Esophagus muscularis mucosa (tissue), 4 donors: ENCODE measurements at regions not wholly inside any gene's neighbourhood (a gene's known extent, or its start where the extent isn't known, plus 50 kb on each side); places are given as distances from the start of the nearest gene placed in this dataset.

Source experiments
- DNase-seq: peaks from one replicate; pipeline ENCODE4 v3.0.0-alpha.2; 2017; ENCODE audit errors: extremely low spot score
- H3K27ac ChIP-seq, 4 donors: fragments of 200-600 bp; sonication (generic); replicated peaks in 1 of 4; 1 replicate in 3 of 4; 2 replicates in 1 of 4; pipeline ENCODE4 v1.5.1; 2016 to 2019; ENCODE audit warnings: mild to moderate bottlenecking in 1 of 4
- H3K27me3 ChIP-seq, 4 donors: fragments of 200-600 bp; sonication (generic); one replicate each; pipeline versions ENCODE4 v1.5.1 to v1.6.0; 2016 to 2019
- H3K36me3 ChIP-seq, 4 donors: fragments of 200-600 bp; sonication (generic); one replicate each; pipeline ENCODE4 v1.5.1; 2016 to 2019
- H3K4me1 ChIP-seq, 4 donors: fragments of 200-600 bp; sonication (generic); one replicate each; pipeline ENCODE4 v1.5.1; 2016 to 2019
- H3K4me3 ChIP-seq, 4 donors: fragments of 200-600 bp; sonication (generic); 1 replicate in 2 of 4; 2 replicates in 2 of 4; pipeline ENCODE4 v1.5.1; 2016 to 2019; ENCODE audit warnings: mild to moderate bottlenecking in 4 of 4, moderate library complexity in 1 of 4
- H3K9me3 ChIP-seq, 4 donors: fragments of 200-600 bp; sonication (generic); 1 replicate in 3 of 4; 2 replicates in 1 of 4; pipeline ENCODE4 v1.5.1; 2016 to 2019
- EP300 ChIP-seq: sonication (generic); formaldehyde crosslinking; IDR thresholded peaks from one replicate; pipeline ENCODE4 v1.6.1; 2017; ENCODE audit warnings: antibody characterized with exemption
- POLR2A ChIP-seq: fragments of 450-650 bp; IDR thresholded peaks from one replicate; pipeline ENCODE4 v1.6.1; 2017; ENCODE audit warnings: antibody characterized with exemption, moderate library complexity, mild to moderate bottlenecking, low read depth
- POLR2AphosphoS5 ChIP-seq, 2 donors: sonication (generic); formaldehyde crosslinking; IDR thresholded peaks; one replicate each; pipeline ENCODE4 v1.6.1; 2017; ENCODE audit warnings: antibody characterized with exemption in 2 of 2
- WGBS: methylation state at CpG from one replicate; pipeline ENCODE4 v1.1.5; 2018; 5-methylcytosine and 5-hydroxymethylcytosine counted together
- intact Hi-C: fragments of 100-400 bp; cut with DNase I; formaldehyde crosslinking; loops from one replicate; pipeline ENCODE4 v1.15.1; 2023
- TF ChIP-seq, protein P1 (sequence below), 3 experiments: fragments of 200-600 bp in 2 of 3; fragments of 450-650 bp in 1 of 3; sonication (generic) in 2 of 3; IDR thresholded peaks; one replicate each; pipeline ENCODE4 v1.5.1; 2017 to 2019; ENCODE audit warnings: antibody characterized with exemption in 3 of 3, mild to moderate bottlenecking in 2 of 3, moderate library complexity in 1 of 3

DNA sequence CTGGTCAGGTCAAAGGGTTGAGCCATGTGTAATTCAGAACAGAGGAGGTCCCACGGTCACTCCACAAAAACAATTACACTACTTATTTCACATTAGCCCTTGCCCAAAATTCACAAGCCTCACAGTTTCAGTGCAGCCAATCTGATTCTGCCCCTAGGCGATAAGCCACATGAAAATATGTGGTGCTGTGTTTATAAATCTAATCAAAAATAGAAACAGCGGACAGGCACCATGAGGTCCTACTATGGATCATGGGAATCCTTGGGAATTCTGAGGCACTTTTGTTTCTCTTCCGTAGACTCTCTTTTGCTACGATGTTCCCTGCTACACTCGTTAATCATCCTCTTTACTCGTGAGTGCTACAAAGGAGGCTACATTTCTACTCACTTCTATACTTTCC is 476.1 kb downstream of the TFAP2A start:
- H3K27ac ChIP-seq = no peak overlapping the region
- TF ChIP-seq, protein P1, sequence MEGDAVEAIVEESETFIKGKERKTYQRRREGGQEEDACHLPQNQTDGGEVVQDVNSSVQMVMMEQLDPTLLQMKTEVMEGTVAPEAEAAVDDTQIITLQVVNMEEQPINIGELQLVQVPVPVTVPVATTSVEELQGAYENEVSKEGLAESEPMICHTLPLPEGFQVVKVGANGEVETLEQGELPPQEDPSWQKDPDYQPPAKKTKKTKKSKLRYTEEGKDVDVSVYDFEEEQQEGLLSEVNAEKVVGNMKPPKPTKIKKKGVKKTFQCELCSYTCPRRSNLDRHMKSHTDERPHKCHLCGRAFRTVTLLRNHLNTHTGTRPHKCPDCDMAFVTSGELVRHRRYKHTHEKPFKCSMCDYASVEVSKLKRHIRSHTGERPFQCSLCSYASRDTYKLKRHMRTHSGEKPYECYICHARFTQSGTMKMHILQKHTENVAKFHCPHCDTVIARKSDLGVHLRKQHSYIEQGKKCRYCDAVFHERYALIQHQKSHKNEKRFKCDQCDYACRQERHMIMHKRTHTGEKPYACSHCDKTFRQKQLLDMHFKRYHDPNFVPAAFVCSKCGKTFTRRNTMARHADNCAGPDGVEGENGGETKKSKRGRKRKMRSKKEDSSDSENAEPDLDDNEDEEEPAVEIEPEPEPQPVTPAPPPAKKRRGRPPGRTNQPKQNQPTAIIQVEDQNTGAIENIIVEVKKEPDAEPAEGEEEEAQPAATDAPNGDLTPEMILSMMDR (IDR thresholded peaks at IDR 0.05) = no peak
- TF ChIP-seq POLR2AphosphoS5 (IDR thresholded peaks at IDR 0.05) = no peak
- no peak overlapping the region for H3K4me3 ChIP-seq
- 61% methylated on average over 7 of the region's 7 CpGs for WGBS
- no peaks in the 10 kb centered on the region for H3K36me3 ChIP-seq
- peaks cover 0 to 10% (median 0%) of the 10 kb centered on the region in 4 donors for H3K27me3 ChIP-seq
- no peaks in the 10 kb centered on the region for H3K9me3 ChIP-seq
- DNase-seq = no peak
- intact Hi-C loops = no loop called here
- H3K4me1 ChIP-seq = no peaks in the 10 kb centered on the region

DNA sequence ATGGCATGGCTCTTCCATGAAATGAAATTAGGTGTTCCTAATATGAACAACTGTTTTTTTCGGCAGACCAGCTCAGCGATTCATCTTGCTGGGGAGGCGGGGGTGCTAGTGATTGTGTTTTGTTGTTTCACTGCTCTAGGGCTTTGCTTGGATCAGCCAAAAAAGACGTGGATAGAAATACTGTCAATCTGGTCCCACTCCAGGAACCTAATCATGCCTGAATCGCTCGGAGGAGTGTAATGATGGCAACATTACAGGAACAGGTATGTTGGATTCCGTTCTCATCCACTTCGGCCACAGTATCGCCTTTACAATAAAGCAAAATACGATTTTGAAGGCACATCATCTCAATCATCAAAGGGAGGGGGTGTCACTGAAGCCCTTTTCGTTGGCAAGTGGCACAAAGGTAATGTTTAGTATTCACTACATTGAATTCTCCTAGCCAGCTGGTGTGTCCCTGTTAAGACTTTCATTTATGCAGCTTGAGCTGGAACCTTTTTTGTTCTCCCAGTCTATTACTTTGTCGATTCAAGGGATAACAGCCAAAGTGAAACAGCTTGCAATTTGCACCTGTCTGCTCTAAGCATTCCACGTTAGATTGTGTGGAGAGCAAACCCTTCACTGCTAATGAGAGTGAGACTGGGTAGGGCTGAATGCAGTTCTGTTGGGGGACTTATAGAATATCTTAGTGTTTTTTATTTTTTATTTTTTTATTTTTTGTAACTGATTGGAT is 477.7 kb downstream of the TFAP2A start:
- no peak overlapping the region for H3K4me3 ChIP-seq
- DNase-seq = no peak
- no peaks in the 10 kb centered on the region for H3K36me3 ChIP-seq
- H3K27ac ChIP-seq = no peak overlapping the region
- H3K9me3 ChIP-seq = no peaks in the 10 kb centered on the region
- H3K4me1 ChIP-seq = no peaks in the 10 kb centered on the region
- TF ChIP-seq, protein P1 (IDR thresholded peaks at IDR 0.05) = no peak
- no peak for TF ChIP-seq POLR2A
- no peak for TF ChIP-seq EP300
- TF ChIP-seq POLR2AphosphoS5 (IDR thresholded peaks at IDR 0.05) = no peak
- intact Hi-C loops = no loop called here
- peaks cover 0 to 10% (median 0%) of the 10 kb centered on the region in 4 donors for H3K27me3 ChIP-seq
- 82% methylated on average over 13 of the region's 13 CpGs for WGBS

DNA sequence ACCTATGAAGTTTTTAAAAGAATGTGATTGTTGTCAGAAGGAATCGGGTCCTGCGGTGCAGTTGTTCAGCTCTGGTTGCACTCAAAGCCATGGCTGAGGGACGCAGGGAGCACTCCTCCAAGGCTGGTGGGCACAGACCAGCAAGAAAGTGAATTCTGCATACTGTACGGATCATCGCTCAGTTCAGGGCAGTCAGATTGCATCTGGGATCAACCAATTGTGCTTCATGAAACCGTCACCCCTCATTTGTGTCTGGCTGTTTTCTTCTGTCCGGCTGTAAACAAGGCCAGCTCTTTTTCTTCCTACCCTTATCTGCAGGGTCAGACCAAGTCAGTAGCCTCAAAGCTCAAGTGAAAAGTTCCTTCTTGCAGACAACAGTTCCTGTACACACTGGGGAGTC is 478.3 kb downstream of the TFAP2A start:
- Histone ChIP-seq H3K36me3 (no peaks in the 10 kb centered on the region), H3K27me3 (peaks cover 0 to 10% (median 0%) of the 10 kb centered on the region in 4 donors), H3K27ac (no peak overlapping the region), H3K9me3 (no peaks in the 10 kb centered on the region), H3K4me3 (no peak overlapping the region), H3K4me1 (no peaks in the 10 kb centered on the region)
- WGBS = 68% methylated on average over 7 of the region's 7 CpGs
- no peak for DNase-seq
- TF ChIP-seq, protein P1 (IDR thresholded peaks at IDR 0.05) = no peak
- no peak for TF ChIP-seq POLR2AphosphoS5 (IDR thresholded peaks at IDR 0.05)
- TF ChIP-seq EP300 = no peak
- TF ChIP-seq POLR2A = no peak
- intact Hi-C loops = no loop called here

DNA sequence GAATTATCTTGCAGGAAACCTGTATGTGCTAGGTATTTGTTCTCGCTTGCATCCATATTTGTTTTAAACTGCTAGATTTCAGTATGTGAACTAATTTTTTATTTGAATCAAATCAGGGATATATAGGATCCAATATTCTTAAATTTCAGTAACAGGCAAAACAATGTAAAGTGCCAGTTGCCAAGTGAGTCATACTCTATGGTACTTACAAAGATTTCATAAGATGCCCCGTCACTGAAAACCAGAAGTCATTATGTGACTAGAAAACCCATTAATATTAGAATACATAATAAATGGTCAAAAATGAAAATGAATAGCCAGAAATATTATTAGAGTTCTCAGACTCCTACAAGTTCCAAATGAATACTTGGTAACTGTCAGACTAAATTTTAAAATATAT is 481.2 kb downstream of the TFAP2A start:
- intact Hi-C loops = no loop called here
- Histone ChIP-seq H3K9me3 (peaks cover 0 to 13% (median 9%) of the 10 kb centered on the region in 4 donors), H3K4me3 (no peak overlapping the region), H3K4me1 (no peaks in the 10 kb centered on the region), H3K27me3 (peaks cover 0 to 10% (median 0%) of the 10 kb centered on the region in 4 donors), H3K27ac (no peak overlapping the region), H3K36me3 (no peaks in the 10 kb centered on the region)
- TF ChIP-seq POLR2A (no peak), POLR2AphosphoS5 (IDR thresholded peaks at IDR 0.05) (no peak), EP300 (no peak)
- TF ChIP-seq, protein P1 (IDR thresholded peaks at IDR 0.05) = no peak
- DNase-seq = no peak
- 90% methylated on average over 2 of the region's 2 CpGs for WGBS

DNA sequence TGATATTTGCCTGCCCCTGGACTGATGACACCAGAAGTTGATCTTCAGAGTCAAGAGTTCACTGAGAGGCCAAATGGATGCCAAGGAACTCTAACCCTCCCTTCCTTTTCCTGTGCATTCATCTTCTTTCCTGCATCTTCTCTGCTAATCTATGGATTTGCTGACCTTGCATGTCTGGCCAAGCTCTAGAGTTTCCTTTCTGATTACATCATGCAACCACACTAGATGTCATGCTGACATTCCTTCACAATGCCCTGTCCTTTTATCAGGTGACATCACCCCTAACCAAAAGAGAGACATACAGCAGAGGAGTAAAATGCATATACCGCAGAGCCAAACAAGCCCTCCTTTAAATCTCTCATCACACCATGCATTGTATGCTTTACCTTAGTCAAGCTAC is 487.6 kb downstream of the TFAP2A start:
- TF ChIP-seq POLR2AphosphoS5 (IDR thresholded peaks at IDR 0.05) = no peak
- TF ChIP-seq, protein P1 (IDR thresholded peaks at IDR 0.05) = no peak
- no peak for TF ChIP-seq EP300
- no peak for TF ChIP-seq POLR2A

More for the DNA sequence above, 487.6 kb downstream of the TFAP2A start:
- Histone ChIP-seq H3K27me3 (no peaks in the 10 kb centered on the region), H3K9me3 (peaks cover 0 to 13% (median 9%) of the 10 kb centered on the region in 4 donors), H3K4me1 (no peaks in the 10 kb centered on the region), H3K36me3 (no peaks in the 10 kb centered on the region), H3K4me3 (no peak overlapping the region), H3K27ac (no peak overlapping the region)
- intact Hi-C loops = no loop called here
- WGBS = 90% methylated on average over 1 of the region's 1 CpG
- DNase-seq = no peak
